AG08396 (cell line): ENCODE measurements at regions not wholly inside any gene's neighbourhood (a gene's known extent, or its start where the extent isn't known, plus 50 kb on each side); places are given as distances from the start of the nearest gene placed in this dataset.
A peak's percentile ranks its signal among the peaks of the same experiment; 100 is the strongest.
"Not testable (repeated sequence)": the region's sequence is repeated elsewhere in the genome, so short reads cannot be mapped to it uniquely, and the experiment has no call there.

Source experiments
- DNase-seq: peaks from one replicate; pipeline ENCODE4 v3.0.0; 2012; ENCODE audit warnings: low spot score, mixed read lengths

DNA sequence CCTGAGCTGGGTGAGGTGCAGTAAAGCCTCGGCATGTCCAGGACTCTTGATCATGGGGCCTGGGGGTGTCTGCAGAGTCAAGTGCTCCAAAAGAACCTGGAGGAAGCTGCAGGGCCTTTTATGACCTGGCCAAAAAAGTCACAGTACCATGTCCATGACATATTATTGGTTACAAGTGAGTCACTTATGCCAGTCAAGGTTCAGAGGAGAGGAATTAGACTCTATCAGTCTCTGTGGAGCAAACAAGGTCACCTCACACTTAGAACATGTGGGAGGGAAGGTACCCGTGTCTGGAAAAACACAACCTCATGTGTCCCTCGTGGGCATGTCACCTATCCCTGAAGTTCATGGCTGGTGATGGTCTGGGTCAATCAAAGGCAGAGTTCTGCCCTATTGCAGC, 465.7 kb downstream of the FBXO15 start:
- DNase-seq, result no peak

DNA sequence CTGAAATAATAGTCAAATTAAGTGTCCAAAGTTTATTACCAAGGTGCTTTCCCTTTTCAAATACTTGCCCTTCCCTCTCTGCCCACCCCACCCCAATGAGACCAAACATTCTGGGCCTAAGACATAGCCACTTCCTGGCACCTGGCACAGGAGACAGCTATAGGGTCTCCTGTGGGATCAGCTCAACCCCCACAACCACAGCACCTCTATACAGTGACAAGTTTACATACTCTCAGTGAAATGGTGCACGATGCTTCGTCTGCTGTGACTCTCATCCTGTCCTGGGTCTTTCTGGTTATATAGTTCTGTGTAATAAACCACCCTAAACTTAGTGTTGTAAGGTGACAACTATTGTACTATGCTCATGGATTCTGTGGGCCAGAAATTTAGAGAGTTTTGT, 466.2 kb downstream of the FBXO15 start:
- DNase-seq, result no peak

DNA sequence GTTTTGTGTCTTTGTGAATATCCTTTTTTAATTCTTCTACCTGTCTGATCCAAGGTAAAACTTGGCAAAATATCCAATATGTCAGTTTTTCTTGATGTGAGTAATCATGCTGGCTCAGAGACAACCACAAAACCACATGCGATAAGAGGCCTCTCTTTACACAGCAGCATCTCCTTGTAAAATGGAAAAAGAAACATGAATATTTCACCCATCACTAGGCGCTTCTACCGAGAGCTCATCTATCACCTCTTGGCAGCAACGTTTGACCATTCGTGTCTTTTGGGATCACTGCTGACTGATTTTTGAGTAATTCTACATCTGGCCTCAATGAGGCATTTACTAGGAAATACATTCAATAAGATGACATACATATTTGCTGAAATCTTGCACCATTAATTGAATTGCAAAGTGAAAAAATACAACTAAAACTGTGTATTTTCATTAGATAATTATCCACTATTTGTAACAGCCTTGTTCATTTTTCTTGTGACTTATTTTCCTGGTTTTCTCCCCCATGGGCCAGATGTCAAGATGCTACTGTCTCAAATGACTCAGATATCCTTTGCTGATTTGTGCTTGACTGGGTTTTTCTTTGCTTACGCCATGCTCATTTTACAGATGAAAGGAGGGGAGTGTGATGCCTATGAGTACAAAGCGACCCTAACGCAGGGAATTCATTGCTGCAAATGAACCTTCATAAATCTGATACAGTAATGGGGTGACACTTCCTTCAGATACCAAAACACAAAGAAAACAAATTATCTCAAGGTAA, 467.5 kb downstream of the FBXO15 start:
- no peak for DNase-seq

DNA sequence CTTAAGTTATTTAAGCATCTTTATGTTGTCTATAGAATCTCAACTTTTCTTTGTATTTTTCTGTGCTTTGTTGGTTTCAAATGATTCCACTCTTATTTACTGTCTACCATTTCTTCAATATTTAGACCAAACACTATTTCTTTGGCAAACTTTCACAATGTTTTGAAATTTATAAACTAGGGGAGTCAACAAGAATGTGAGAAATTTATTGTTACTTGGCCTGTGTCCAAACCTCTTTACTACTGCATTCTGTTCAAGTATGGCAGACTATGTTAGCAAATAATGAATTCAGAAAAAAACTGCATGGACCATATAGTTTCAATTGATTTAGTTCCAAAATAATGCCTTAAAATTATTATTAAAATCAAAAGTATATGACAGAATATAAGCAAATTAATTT, 470.2 kb downstream of the FBXO15 start:
- DNase-seq, result no peak

DNA sequence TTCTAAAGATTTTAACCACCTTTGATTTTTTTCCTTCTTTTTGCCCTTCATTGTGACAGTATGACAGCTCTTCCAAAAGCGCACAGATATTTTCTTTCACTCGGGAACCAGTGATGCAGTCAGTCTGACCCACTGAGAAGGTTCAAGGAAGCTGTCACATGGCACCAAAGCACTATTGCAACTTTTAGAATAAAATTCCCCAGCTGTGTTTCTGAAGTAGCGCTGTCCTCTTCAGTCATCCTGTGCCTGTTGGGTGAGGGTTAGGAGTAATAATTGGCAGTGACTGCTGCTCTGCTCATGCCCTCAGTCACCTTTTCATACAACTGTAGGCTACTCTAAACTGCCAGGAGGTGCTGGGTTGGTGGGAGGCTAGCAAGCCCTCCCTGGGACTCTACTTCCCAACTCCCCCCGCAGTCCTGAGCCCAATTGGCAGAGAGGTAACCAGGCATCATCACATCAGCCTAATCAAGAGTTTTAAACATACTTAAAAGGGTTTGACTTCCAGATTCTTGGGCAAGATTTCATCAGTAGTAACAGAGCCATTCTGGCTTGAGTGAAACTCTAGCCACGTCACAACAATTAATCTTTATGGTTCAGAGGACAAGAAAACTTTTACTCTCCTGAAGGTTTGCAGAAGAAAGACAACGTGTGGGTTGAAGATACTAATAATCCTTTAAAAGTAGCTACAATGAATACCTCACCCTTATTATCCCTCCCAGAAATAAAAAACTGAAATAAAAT, 473.3 kb downstream of the FBXO15 start:
- no peak for DNase-seq

DNA sequence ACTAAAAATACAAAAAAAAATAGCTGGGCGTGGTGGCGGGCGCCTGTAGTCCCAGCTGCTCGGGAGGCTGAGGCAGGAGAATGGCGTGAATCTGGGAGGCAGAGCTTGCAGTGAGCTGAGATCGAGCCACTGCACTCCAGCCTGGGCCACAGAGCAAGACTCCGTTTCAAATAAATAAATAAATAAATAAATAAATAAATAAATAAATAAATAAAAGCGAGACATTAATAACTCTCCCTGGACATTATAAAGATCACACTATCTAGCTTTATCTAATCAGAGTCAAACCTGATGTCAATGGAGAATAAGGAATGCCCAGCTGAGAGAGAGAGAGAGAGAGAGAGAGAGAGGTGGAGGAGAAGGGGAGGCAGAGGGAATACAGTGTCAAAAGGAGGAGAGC, 476.2 kb downstream of the FBXO15 start:
- DNase-seq, result not testable (repeated sequence)

DNA sequence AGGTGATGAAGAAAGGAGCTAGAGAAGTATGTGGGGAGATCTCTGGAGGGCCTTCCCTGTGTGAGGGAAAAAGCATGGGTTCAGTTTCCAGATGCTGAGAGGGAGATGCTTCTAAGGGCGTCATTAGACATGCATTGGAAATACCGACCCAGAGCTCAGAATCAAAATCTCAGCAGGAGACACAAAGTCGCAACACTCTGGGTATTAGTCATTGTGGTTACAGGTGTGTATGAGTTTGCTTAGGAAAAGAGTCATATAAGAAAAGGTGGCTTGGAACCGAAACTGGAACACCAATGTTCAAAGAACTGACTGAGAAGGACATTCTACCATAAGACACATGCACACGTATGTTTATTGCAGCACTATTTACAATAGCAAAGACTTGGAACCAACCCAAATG, 477.1 kb downstream of the FBXO15 start:
- no peak for DNase-seq

DNA sequence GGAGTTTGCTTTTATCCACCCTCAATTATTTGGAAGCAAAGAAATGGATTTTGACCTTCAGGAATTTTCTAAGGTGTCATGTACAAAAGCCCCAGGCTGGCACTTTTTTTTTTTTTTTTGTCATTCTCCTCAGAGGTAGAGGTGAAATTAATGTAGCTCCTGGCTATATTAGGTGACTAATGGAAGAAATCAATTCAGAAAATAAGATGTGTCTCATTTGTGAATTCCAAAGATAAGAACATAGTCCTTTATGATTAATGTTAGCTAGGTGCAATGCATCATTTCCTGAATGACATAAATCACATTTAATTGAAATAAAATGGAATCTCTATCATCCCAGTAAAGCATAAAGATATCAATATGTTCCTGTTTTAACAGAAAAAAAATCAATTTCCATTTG, 477.6 kb downstream of the FBXO15 start:
- DNase-seq, result no peak

DNA sequence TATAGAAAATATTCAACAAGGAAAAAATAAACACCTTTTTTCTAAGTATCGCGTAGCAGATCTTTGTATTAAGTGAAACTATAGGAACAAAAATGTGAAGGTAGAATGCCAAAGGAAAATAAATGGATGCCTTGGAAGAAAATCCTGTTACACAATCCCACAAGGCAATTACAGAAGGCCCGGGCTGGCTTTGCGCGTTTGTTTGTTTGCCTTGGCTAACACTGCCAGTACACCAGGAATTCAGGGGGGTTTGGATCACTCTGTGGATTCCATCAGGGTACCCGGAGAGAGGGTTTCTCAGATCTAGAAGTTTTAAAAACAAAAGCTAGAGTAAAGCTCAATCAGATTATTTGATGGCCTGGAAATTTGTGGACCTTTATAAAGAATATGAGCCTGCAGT, 478.3 kb downstream of the FBXO15 start:
- peak; percentile 62 for DNase-seq

DNA sequence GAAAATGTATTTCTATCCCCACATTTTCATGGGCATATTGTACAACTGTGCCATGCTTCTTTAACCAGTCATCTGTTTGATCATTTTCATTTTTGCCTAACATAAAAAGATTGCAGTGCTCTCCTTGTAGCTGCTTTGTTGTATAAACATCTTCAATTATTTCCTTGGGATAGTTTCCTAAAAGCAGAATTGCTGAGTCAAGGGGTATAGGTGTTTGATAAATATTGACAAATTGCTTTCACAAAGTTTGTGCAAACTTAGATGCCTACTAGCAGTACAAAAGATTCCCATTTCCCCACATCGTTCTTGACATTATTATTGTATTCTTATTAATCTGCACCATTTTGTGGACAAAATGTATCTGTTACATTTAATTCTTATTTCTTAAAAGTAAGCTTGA, 479.6 kb downstream of the FBXO15 start:
- no peak for DNase-seq

DNA sequence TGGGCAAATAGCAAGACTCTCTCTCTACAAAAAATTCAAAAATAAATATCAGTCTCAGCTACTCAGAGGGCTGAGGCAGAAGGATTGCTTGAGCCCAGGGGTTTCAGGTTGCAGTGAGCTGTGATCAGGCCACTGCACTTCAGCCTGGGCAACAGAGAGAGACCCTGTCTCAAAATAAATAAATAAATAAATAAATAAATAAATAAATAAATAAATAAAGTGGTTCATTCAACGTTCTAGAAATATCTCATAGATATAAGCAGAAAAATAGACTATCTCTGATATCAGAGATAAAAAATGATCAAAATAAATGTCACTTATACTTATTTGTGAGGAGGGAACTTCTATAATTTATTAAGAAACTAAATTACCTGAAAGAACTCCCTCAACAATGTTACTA, 480.9 kb downstream of the FBXO15 start:
- DNase-seq, result no peak

DNA sequence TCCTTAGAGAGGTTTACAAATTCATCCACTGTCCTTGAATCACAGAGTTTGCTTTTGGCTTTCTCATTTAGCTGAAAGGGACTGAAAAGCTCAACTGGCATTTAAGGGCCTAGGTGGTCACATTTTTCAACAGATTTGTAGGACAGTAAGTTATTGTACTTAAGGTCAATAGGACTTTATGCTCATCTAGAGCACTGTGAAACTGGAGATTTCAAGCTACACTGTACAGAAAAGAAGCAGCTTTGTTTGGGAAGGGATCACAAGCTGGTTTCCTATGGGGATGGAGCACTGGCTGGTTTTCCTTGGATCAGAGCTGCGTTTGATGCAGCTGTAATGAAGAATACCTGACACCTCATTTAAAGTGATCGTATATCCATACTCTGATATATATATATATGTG, 482.7 kb downstream of the FBXO15 start:
- DNase-seq, result no peak

DNA sequence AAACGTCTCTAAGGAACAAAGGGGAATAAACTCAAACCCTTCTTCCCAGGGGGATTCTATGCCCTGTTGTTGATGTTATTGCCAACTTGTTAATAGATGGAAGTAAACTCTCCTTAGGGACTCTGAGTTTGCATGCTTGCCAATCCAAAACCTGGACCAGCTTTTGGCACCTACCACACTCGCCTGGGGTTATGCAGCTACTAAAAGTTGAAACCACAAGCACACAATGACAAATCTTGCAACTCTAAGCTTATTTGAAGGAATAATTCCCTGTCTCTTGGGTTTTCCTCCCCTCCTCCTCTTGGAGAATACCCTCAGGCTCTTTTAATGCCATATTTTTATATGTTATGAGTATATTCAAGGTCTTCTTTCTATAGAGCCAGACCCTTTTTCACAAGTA, 484.1 kb downstream of the FBXO15 start:
- DNase-seq, result no peak

DNA sequence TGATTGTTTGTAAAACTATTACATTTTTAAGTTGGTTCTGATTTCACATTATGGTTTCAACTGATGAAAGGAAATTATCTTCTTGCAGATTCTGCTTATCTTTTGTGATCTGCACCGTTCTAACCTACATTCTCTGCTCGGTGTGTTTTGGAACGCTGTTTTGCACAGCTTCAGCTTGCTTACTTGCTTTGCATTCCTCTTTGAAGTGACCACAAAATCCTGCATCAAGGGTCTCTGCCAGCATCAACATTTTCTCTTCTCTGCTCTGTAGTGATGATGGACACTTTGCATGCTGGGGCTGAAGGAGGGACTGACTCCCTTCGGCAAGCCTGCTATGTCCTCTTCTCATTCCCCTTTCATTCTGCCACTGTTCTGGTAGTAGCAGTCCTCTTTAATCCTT, 485.2 kb downstream of the FBXO15 start:
- DNase-seq, result no peak

DNA sequence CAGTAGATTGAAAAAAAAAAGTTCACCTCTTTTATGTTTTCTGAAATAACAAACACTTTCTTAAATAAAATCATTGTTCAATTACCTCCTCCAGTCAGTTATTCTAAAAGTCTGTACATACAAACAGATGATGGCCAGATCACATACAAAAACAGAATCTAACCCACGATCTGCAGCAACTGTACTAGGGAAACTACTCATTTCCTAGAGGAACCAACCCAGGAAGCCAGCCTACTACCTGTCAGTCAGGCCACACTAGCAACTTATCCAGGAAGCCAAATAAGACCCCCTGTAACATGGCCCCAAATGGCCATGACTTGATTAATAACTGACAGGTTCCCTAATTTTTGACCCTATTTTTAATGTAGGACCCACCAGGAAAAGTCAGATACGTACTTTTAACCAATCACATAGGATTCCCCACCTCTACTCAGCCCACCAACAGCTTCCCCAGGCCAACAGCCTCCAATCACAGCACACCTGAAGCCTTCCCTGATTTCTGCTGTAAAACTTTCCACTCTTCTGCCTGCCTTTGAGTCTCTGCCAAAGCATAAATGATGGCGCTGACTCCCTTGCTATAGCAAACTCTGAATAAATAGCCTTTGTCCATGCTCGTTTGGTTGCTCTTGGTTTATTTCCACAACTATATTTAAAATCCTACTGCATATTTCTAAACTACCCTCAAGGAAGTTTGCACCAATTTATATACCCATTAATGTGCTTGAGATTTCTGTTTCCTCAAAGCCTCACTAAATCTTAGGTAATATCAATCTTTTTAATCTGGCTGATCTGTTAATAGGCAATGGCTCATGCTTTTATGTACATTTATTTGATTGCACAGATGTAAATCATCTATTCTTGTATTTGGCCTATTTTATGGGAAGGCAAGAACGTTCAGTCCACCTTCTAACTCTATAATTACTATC, 486.4 kb downstream of the FBXO15 start:
- no peak for DNase-seq

DNA sequence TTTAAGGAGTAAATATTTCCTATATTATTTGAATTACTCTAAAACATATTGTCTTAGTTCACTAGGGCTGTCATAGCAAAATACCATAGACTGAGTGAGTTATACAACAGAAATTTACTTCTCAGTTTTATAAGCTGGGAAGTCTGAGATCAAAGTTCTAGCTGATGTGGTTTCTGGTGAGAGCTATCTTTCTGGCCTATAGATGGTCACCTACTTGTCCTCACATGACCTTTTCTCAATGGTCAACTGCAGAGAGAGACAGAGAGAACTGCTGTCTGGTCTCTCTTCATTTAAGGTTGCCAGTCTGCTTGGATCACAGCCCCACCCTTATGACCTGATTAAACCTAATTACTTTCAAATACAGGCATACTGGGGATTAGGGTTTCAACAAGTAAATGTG, 490.9 kb downstream of the FBXO15 start:
- DNase-seq, result no peak

DNA sequence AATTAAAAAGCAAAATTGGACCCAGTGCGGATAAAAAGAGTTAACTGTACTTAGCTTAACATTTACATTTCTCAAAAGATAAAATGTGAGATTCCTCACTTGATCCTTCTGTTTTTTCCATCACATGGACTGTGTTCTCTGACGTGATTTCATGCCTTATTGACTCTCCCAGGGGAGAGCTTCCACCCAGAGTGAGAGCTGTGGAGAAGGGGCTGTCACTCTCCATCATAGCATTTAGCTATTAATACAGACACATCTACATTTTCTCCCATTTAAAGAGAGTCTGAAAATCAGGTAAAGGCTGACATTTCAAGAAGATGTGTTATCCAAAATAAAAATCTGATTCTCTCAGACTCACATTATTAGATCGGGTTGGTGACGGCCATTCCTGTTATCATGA, 493.8 kb downstream of the FBXO15 start:
- no peak for DNase-seq

DNA sequence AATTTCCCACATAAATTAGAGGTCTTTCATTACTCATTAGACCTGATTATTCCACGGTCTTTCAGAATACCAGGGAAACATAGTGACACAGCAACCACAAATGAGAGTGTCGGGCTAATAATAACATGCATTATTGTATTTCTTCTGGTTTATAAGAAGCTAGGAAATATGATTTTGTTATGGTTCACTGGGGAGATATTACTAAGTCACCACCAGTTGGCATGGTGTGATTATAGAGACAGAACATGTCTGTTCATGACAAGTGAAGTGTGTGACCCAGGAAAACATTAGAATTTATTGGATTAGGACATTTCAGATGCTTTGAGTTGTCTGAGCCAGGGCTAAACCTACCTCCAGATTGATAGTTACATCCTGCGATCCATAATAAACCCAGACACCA, 494.4 kb downstream of the FBXO15 start:
- DNase-seq, result no peak

DNA sequence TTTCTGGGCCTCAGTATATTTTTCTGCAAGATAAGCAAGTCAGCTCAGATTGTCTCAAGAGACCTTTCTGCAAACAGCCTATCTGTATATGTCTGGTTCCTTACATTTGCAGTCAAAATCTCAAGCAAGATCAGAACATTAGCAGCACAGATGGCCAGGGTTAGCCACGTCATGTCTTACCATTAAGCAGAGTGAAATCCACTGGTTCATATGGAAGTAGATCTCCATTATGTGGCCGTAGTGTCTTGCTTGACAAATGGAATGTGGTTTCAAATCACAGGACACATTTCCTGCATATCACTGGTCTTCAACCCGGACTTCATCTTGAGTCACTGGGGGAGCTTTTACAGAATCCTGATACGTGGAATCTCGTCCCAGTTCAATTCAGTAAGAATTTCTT, 500.2 kb downstream of the FBXO15 start:
- no peak for DNase-seq

DNA sequence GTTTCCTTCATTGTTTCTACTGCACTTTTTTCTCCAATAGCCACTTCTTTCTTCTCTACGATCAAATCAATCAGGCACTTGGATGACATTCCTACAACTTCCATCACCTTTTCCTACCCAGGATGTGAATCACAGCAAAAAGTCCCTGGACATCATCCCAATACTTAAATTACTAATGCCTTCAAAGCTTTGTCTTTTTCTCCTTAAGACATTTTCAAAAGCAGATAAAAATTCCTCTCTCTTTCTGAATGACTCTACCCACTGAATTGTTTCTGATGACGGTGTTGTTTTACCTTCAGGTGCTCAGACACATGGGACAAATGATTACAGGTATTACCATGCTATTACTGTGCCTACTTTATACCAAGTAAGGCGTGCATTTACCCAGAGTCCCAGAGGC, 500.9 kb downstream of the FBXO15 start:
- DNase-seq, result no peak

DNA sequence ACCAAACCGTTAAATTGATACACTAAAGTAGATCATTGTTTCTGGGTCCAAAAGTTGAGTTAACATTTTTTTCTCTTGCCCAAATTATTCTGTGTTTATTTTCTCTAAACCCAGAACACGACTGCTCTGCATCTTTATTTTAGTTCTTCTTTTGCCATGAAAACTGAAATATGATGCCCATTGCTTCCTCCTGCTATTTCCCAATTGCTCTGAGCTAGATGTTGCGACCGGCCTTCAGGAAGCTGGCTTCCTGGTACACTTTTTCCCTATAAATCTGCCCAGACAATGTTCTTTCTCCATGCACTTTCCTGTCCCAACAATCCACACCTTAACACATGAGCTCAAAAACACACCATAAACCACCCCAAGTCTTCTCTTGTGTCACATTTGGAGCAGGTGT, 501.4 kb downstream of the FBXO15 start:
- no peak for DNase-seq

DNA sequence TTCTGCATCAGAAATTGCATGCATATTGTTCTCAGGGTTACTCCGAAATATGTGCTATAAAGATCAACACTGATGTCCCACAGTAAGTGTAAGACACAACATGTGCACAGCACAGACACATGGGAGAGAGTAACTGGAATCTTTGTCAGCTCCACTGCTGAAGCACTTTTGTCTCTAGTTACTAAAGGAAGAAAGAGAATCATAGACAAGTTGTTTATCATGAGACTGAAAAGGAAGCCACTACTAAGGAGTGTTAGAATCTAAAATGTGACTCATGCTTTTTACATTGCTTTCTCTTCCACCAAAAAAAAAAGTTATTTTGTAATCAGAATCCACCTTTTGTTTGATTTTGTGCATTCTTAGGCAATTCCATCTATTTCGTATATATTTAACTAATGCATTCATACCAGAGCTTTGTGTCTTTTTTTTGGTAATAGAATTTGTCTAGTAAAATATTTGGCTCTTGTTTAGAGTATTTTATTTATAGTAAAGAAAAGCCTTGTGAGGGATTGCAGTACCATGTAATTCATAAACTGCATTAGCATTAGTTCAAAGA, 502.4 kb downstream of the FBXO15 start:
- no peak for DNase-seq
